ENCODE measurements at regions not wholly inside any gene's neighbourhood (a gene's known extent, or its start where the extent isn't known, plus 50 kb on each side); places are given as distances from the start of the nearest gene placed in this dataset.
"Not testable (repeated sequence)": the region's sequence is repeated elsewhere in the genome, so short reads cannot be mapped to it uniquely, and the experiment has no call there.

GRCh38 chr19:27881213-27881612 lies 1331.7 kb downstream of the UQCRFS1 start:
- no peak for DNase-seq (ENCODE audit: low read depth in 2 of 3, low spot score in 1 of 3)

GRCh38 chr19:27876976-27877512 lies 1335.9 kb downstream of the UQCRFS1 start:
- DNase-seq (ENCODE audit: low read depth in 2 of 3, low spot score in 1 of 3): no peak

- DNase-seq (ENCODE audit: low read depth in 2 of 3, low spot score in 1 of 3): no peak
Measured at GRCh38 chr19:27876489-27876888, 1336.5 kb downstream of the UQCRFS1 start.

- DNase-seq (ENCODE audit: low read depth in 2 of 3, low spot score in 1 of 3): no peak
Measured at GRCh38 chr19:27872370-27872769, 1340.6 kb downstream of the UQCRFS1 start.

- no peak for DNase-seq (ENCODE audit: low read depth in 2 of 3, low spot score in 1 of 3)
Measured at GRCh38 chr19:27870293-27870692, 1342.7 kb downstream of the UQCRFS1 start.

- DNase-seq (ENCODE audit: low read depth in 2 of 3, low spot score in 1 of 3): no peak
Measured at GRCh38 chr19:27868007-27868406, 1344.9 kb downstream of the UQCRFS1 start.

GRCh38 chr19:27865927-27866777 lies 1346.8 kb downstream of the UQCRFS1 start:
- DNase-seq (ENCODE audit: low read depth in 2 of 3, low spot score in 1 of 3): no peak

- no peak for DNase-seq (ENCODE audit: low read depth in 2 of 3, low spot score in 1 of 3)
Measured at GRCh38 chr19:27861411-27861975, 1351.5 kb downstream of the UQCRFS1 start.

- DNase-seq (ENCODE audit: low read depth in 2 of 3, low spot score in 1 of 3): no peak
Measured at GRCh38 chr19:27860309-27860934, 1352.5 kb downstream of the UQCRFS1 start.

- DNase-seq (ENCODE audit: low read depth in 2 of 3, low spot score in 1 of 3): no peak
Measured at GRCh38 chr19:27859689-27860088, 1353.3 kb downstream of the UQCRFS1 start.

- no peak for DNase-seq (ENCODE audit: low read depth in 2 of 3, low spot score in 1 of 3)
Measured at GRCh38 chr19:27858981-27859581, 1353.9 kb downstream of the UQCRFS1 start.

- not testable (repeated sequence) for DNase-seq (ENCODE audit: low read depth in 2 of 3, low spot score in 1 of 3)
Measured at GRCh38 chr19:27852931-27853330, 1360.0 kb downstream of the UQCRFS1 start.

GRCh38 chr19:27851543-27852060 lies 1361.3 kb downstream of the UQCRFS1 start:
- DNase-seq (ENCODE audit: low read depth in 2 of 3, low spot score in 1 of 3): no peak

- no peak for DNase-seq (ENCODE audit: low read depth in 2 of 3, low spot score in 1 of 3)
Measured at GRCh38 chr19:27851002-27851481, 1361.9 kb downstream of the UQCRFS1 start.

- DNase-seq (ENCODE audit: low read depth in 2 of 3, low spot score in 1 of 3): no peak
Measured at GRCh38 chr19:27846944-27847343, 1366.0 kb downstream of the UQCRFS1 start.

GRCh38 chr19:27844261-27844660 lies 1368.7 kb downstream of the UQCRFS1 start:
- DNase-seq (ENCODE audit: low read depth in 2 of 3, low spot score in 1 of 3): no peak

- no peak for DNase-seq (ENCODE audit: low read depth in 2 of 3, low spot score in 1 of 3)
Measured at GRCh38 chr19:27843861-27844260, 1369.1 kb downstream of the UQCRFS1 start.

GRCh38 chr19:27833031-27833430 lies 1379.9 kb downstream of the UQCRFS1 start:
- no peak for DNase-seq (ENCODE audit: low read depth in 2 of 3, low spot score in 1 of 3)

- DNase-seq (ENCODE audit: low read depth in 2 of 3, low spot score in 1 of 3): no peak
Measured at GRCh38 chr19:27828829-27829228, 1384.1 kb downstream of the UQCRFS1 start.

- DNase-seq (ENCODE audit: low read depth in 2 of 3, low spot score in 1 of 3): no peak
Measured at GRCh38 chr19:27824108-27824507, 1388.8 kb downstream of the UQCRFS1 start.

GRCh38 chr19:27822336-27822735 lies 1390.6 kb downstream of the UQCRFS1 start:
- no peak for DNase-seq (ENCODE audit: low read depth in 2 of 3, low spot score in 1 of 3)

Data from stimulated activated CD4-positive, alpha-beta T cell treated with anti-CD3 and anti-CD28 coated beads, Interleukin-12 subunit alpha, Interleukin-12 subunit beta, amount 100 ng/mL, for 48 hours (primary cell).